GM12878 (cell line): ENCODE measurements at regions not wholly inside any gene's neighbourhood (a gene's known extent, or its start where the extent isn't known, plus 50 kb on each side); places are given as distances from the start of the nearest gene placed in this dataset.

Experiments used
- CBX5 ChIP-seq: sonication (generic); IDR thresholded peaks from 2 replicates; pipeline ENCODE4 v1.6.1; 2016; ENCODE audit warnings: low read depth, moderate library complexity, mild to moderate bottlenecking, inconsistent platforms
- CTCF ChIP-seq, 3 experiments: IDR thresholded peaks in 2 of 3; conservative IDR thresholded peaks in 1 of 3; 2 replicates each; pipeline ENCODE4 v1.5.1; 2011; ENCODE audit warnings: low read depth in 3 of 3, low read length in 3 of 3, mild to moderate bottlenecking in 3 of 3, control low read depth in 2 of 3, moderate library complexity in 2 of 3, inconsistent platforms in 1 of 3, mixed read lengths in 1 of 3; ENCODE audit not compliant: control insufficient read depth in 2 of 3, insufficient read depth in 1 of 3; ENCODE audit errors: extremely low read depth in 1 of 3
- DPF2 ChIP-seq: fragments of 450-650 bp; IDR thresholded peaks from 2 replicates; pipeline ENCODE4 v1.6.1; 2017; ENCODE audit warnings: mild to moderate bottlenecking
- FOS ChIP-seq: IDR thresholded peaks from 3 replicates; pipeline ENCODE4 v1.6.1; 2011; ENCODE audit warnings: borderline replicate concordance; ENCODE audit not compliant: insufficient read length; ENCODE audit errors: extremely low read depth
- JUNB ChIP-seq: IDR thresholded peaks from 2 replicates; pipeline ENCODE4 v1.6.1; 2016; ENCODE audit warnings: antibody characterized with exemption, mild to moderate bottlenecking
- KDM1A ChIP-seq: fragments of 200-600 bp; sonication (generic); IDR thresholded peaks from 2 replicates; pipeline ENCODE4 v1.6.1; 2016; ENCODE audit warnings: borderline replicate concordance
- NFYB ChIP-seq: IDR thresholded peaks from 2 replicates; pipeline ENCODE4 v1.6.1; 2011; ENCODE audit warnings: low read depth, mild to moderate bottlenecking, low read length, improper control_type of control experiment, moderate library complexity; ENCODE audit not compliant: insufficient read depth
- SIN3A ChIP-seq: IDR thresholded peaks from 2 replicates; pipeline ENCODE4 v1.6.1; 2012; ENCODE audit warnings: low read depth, low read length, improper control_type of control experiment
- USF1 ChIP-seq: IDR thresholded peaks from 2 replicates; pipeline ENCODE4 v1.6.1; 2011; ENCODE audit warnings: borderline replicate concordance, low read depth, mild to moderate bottlenecking, moderate library complexity, mixed read lengths, low read length; ENCODE audit not compliant: insufficient read depth; ENCODE audit errors: extremely low read length
- ZNF274 ChIP-seq: IDR thresholded peaks from one replicate; pipeline ENCODE4 v1.8.0; 2011; ENCODE audit not compliant: insufficient read length, insufficient read depth

- no peak for TF ChIP-seq CTCF (IDR thresholded peaks at IDR 0.05 in 2 of 3, conservative IDR thresholded peaks at IDR 0.05 in 1 of 3; ENCODE audit: control insufficient read depth in 2 of 3, extremely low read depth in 1 of 3, insufficient read depth in 1 of 3, low read depth in 3 of 3, low read length in 3 of 3)
- no peak for TF ChIP-seq JUNB
- TF ChIP-seq FOS, result no peak
- no peak for TF ChIP-seq DPF2
- no peak for TF ChIP-seq SIN3A
- no peak for TF ChIP-seq CBX5
- TF ChIP-seq USF1, result no peak
- no peak for TF ChIP-seq NFYB
- TF ChIP-seq KDM1A, result no peak
- TF ChIP-seq ZNF274, result no peak
Observed at GRCh38 chr10:132468651-132469050, 68.9 kb upstream of the INPP5A start.
